IMR-90 (cell line): ENCODE measurements at regions not wholly inside any gene's neighbourhood (a gene's known extent, or its start where the extent isn't known, plus 50 kb on each side); places are given as distances from the start of the nearest gene placed in this dataset.

ENCODE experiments used
- ATAC-seq: fragments of 200-7000 bp; cut with Tn5 transposase; 2 replicates; pipeline ENCODE4 v1.9.1; 2020; ENCODE audit warnings: low read depth, mild to moderate bottlenecking, moderate library complexity
- BruUV-seq: library from RNA; stranded (reverse); fragments of 400-500 nt; replicated peaks from 2 replicates; lab custom pipeline; 2021; lab: Mats Ljungman, UMichigan
- CTCF ChIA-PET: fragments of 300-600 bp; formaldehyde crosslinking; extraction: SDS; loops from one replicate; lab custom pipeline; 2021; ENCODE audit warnings: antibody characterized with exemption; lab: Yijun Ruan, JAX
- POLR2A ChIA-PET: fragments of 300-600 bp; sonication (Branson Sonifier 250); formaldehyde crosslinking; loops from one replicate; lab custom pipeline; 2022; ENCODE audit warnings: antibody characterized with exemption; ENCODE audit not compliant: unreplicated experiment; lab: Charles Lee
- DNase-seq: peaks from one replicate; pipeline ENCODE4 v3.0.0; 2013
- H2AFZ ChIP-seq: replicated peaks from 2 replicates; pipeline ENCODE3; 2013; ENCODE audit warnings: low read length, mild to moderate bottlenecking; ENCODE audit not compliant: poor library complexity
- H2AK5ac ChIP-seq: 2 replicates; pipeline ENCODE4 v1.6.1; 2013; ENCODE audit warnings: low read depth, low read length, inconsistent platforms
- H2AK9ac ChIP-seq: replicated peaks from 2 replicates; pipeline ENCODE3; 2013; ENCODE audit warnings: mild to moderate bottlenecking, low read depth, low read length, moderate library complexity; ENCODE audit not compliant: poor library complexity
- H2BK120ac ChIP-seq: 2 replicates; pipeline ENCODE4 v1.6.1; 2013; ENCODE audit warnings: low read depth, low read length, inconsistent platforms
- H2BK15ac ChIP-seq: 3 replicates; pipeline ENCODE4 v1.6.1; 2013; ENCODE audit warnings: low read depth, low read length, inconsistent platforms
- H2BK20ac ChIP-seq: 2 replicates; pipeline ENCODE4 v1.6.1; 2013; ENCODE audit warnings: low read depth, mild to moderate bottlenecking, inconsistent platforms, low read length, moderate library complexity
- H2BK5ac ChIP-seq: 2 replicates; pipeline ENCODE4 v1.6.1; 2013; ENCODE audit warnings: mild to moderate bottlenecking, low read depth, low read length, inconsistent platforms; ENCODE audit not compliant: poor library complexity, severe bottlenecking
- H3K14ac ChIP-seq: replicated peaks from 2 replicates; pipeline ENCODE4 v1.6.1; 2013; ENCODE audit warnings: low read depth, low read length, inconsistent platforms
- H3K18ac ChIP-seq: 2 replicates; pipeline ENCODE4 v1.6.1; 2013; ENCODE audit warnings: low read depth, low read length, control low read depth
- H3K23ac ChIP-seq: 2 replicates; pipeline ENCODE4 v1.6.1; 2013; ENCODE audit warnings: low read depth, low read length, inconsistent platforms
- H3K27ac ChIP-seq: 2 replicates; pipeline ENCODE4 v1.5.1; 2013; ENCODE audit warnings: mild to moderate bottlenecking, control low read depth, low read length; ENCODE audit not compliant: insufficient read depth
- H3K27me3 ChIP-seq: 2 replicates; pipeline ENCODE4 v1.6.1; 2013; ENCODE audit warnings: low read length; ENCODE audit not compliant: control insufficient read depth, insufficient read depth
- H3K36me3 ChIP-seq: 2 replicates; pipeline ENCODE4 v1.6.1; 2013; ENCODE audit warnings: low read length, mixed read lengths; ENCODE audit not compliant: control insufficient read depth, insufficient read depth
- H3K4ac ChIP-seq: 2 replicates; pipeline ENCODE4 v1.6.1; 2013; ENCODE audit warnings: low read depth, low read length, inconsistent platforms
- H3K4me1 ChIP-seq: 2 replicates; pipeline ENCODE4 v1.6.1; 2013; ENCODE audit warnings: low read length, mixed read lengths; ENCODE audit not compliant: control insufficient read depth, insufficient read depth
- H3K4me2 ChIP-seq: 2 replicates; pipeline ENCODE4 v1.6.1; 2013; ENCODE audit warnings: low read depth, mild to moderate bottlenecking, control low read depth, low read length, moderate library complexity
- H3K4me3 ChIP-seq: 2 replicates; pipeline ENCODE4 v1.5.1; 2013; ENCODE audit warnings: low read depth, mild to moderate bottlenecking, control low read depth, low read length, moderate library complexity; ENCODE audit not compliant: insufficient read depth
- H3K56ac ChIP-seq: 2 replicates; pipeline ENCODE4 v1.6.1; 2013; ENCODE audit warnings: low read length, inconsistent platforms; ENCODE audit not compliant: insufficient read depth; ENCODE audit errors: extremely low read depth
- H3K79me1 ChIP-seq, 2 experiments: 2 replicates each; pipeline ENCODE4 v1.6.1; 2013; ENCODE audit warnings: low read length in 2 of 2, inconsistent platforms in 1 of 2, low read depth in 1 of 2
- H3K9ac ChIP-seq: 2 replicates; pipeline ENCODE4 v1.6.1; 2013; ENCODE audit warnings: low read depth, low read length, control low read depth
- H3K9me1 ChIP-seq: 2 replicates; pipeline ENCODE4 v1.6.1; 2013; ENCODE audit warnings: low read length, inconsistent platforms; ENCODE audit not compliant: insufficient read depth
- H3K9me3 ChIP-seq: 2 replicates; pipeline ENCODE4 v1.6.1; 2013; ENCODE audit warnings: low read length; ENCODE audit not compliant: control insufficient read depth, insufficient read depth
- H4K20me1 ChIP-seq: 2 replicates; pipeline ENCODE4 v1.6.1; 2013; ENCODE audit warnings: low read length, inconsistent platforms; ENCODE audit not compliant: insufficient read depth
- H4K5ac ChIP-seq: 2 replicates; pipeline ENCODE4 v1.6.1; 2013; ENCODE audit warnings: mild to moderate bottlenecking, low read depth, low read length, control low read depth
- H4K8ac ChIP-seq, 2 experiments: 2 replicates each; pipeline ENCODE4 v1.6.1; 2013; ENCODE audit warnings: low read depth in 2 of 2, low read length in 2 of 2, control low read depth in 1 of 2, inconsistent platforms in 1 of 2
- H4K91ac ChIP-seq: 2 replicates; pipeline ENCODE4 v1.6.1; 2013; ENCODE audit warnings: low read depth, low read length, inconsistent platforms; ENCODE audit not compliant: insufficient read depth
- BHLHE40 ChIP-seq: fragments of 150-350 bp; IDR thresholded peaks from 2 replicates; pipeline ENCODE4 v1.6.1; 2016; ENCODE audit warnings: mild to moderate bottlenecking, low read depth, low read length
- CEBPB ChIP-seq: IDR thresholded peaks from 2 replicates; pipeline ENCODE4 v1.6.1; 2012; ENCODE audit warnings: low read depth, low read length, improper control_type of control experiment
- CHD1 ChIP-seq: IDR thresholded peaks from 2 replicates; pipeline ENCODE4 v1.6.1; 2012; ENCODE audit warnings: low read depth, low read length, improper control_type of control experiment
- FOS ChIP-seq: fragments of 150-350 bp; IDR thresholded peaks from 2 replicates; pipeline ENCODE4 v1.6.1; 2016; ENCODE audit warnings: low read depth, low read length
- MAFK ChIP-seq: IDR thresholded peaks from 2 replicates; pipeline ENCODE4 v1.6.1; 2012; ENCODE audit warnings: low read depth, low read length, improper control_type of control experiment
- MAZ ChIP-seq: IDR thresholded peaks from 2 replicates; pipeline ENCODE4 v1.6.1; 2012; ENCODE audit warnings: low read depth, mild to moderate bottlenecking, low read length, improper control_type of control experiment, moderate library complexity, borderline replicate concordance
- MXI1 ChIP-seq: IDR thresholded peaks from 2 replicates; pipeline ENCODE4 v1.6.1; 2012; ENCODE audit warnings: low read depth, mild to moderate bottlenecking, low read length, moderate library complexity, borderline replicate concordance
- POLR2A ChIP-seq: IDR thresholded peaks from 2 replicates; pipeline ENCODE4 v1.6.1; 2012; ENCODE audit warnings: mild to moderate bottlenecking, low read depth, low read length
- RAD21 ChIP-seq: IDR thresholded peaks from 2 replicates; pipeline ENCODE4 v1.6.1; 2012; ENCODE audit warnings: low read length, improper control_type of control experiment
- RFX5 ChIP-seq: IDR thresholded peaks from 2 replicates; pipeline ENCODE4 v1.8.0; 2012; ENCODE audit warnings: low read depth, mild to moderate bottlenecking, low read length, moderate library complexity
- SMC3 ChIP-seq: fragments of 150-350 bp; IDR thresholded peaks from 2 replicates; pipeline ENCODE4 v1.6.1; 2016; ENCODE audit warnings: low read depth, mild to moderate bottlenecking, antibody characterized with exemption, low read length, moderate library complexity
- USF2 ChIP-seq: fragments of 150-350 bp; IDR thresholded peaks from 2 replicates; pipeline ENCODE4 v1.6.1; 2017; ENCODE audit warnings: mild to moderate bottlenecking, antibody characterized with exemption, low read length, low read depth
- WGBS, 2 experiments: methylation state at CpG; one replicate each; pipeline versions ENCODE4 v1.1.5 to v1.1.7; 2013; ENCODE audit warnings: missing lambda C conversion rate in 2 of 2; ENCODE audit not compliant: insufficient read length in 1 of 2; ENCODE audit errors: extremely low coverage in 2 of 2; 5-methylcytosine and 5-hydroxymethylcytosine counted together
- dilution Hi-C: fragments of 300-500 bp; cut with HindIII; formaldehyde crosslinking; loops from one replicate; pipeline ENCODE4 v1.14.3; 2018; ENCODE audit warnings: low sequenced_read_pairs; ENCODE audit not compliant: unreplicated experiment
- in situ Hi-C: fragments of 300-500 bp; cut with MboI; formaldehyde crosslinking; loops from 3 replicates; pipeline ENCODE4 v1.14.3; 2019; ENCODE audit warnings: low sequenced_read_pairs, inconsistent platforms, mixed read lengths
- intact Hi-C: fragments of 100-400 bp; cut with micrococcal nuclease; formaldehyde crosslinking; loops from 2 replicates; pipeline ENCODE4 v1.10.0; 2022
- TF ChIP-seq, protein P1 (sequence below): conservative IDR thresholded peaks from 2 replicates; pipeline ENCODE4 v1.5.1; 2012; ENCODE audit warnings: mild to moderate bottlenecking, low read depth, low read length, improper control_type of control experiment
- TF ChIP-seq, protein P2 (sequence below): fragments of 150-350 bp; IDR thresholded peaks from 2 replicates; pipeline ENCODE4 v1.6.1; 2016; ENCODE audit warnings: low read depth, mild to moderate bottlenecking, low read length, moderate library complexity, borderline replicate concordance

GRCh38 chr2:138853296-138853695 lies 73.1 kb upstream of the NXPH2 start:
- Histone ChIP-seq H2BK120ac (no peak overlapping the region), H3K9ac (no peak overlapping the region), H2AK9ac (no peak overlapping the region), H3K9me1 (no peaks in the 10 kb centered on the region), H3K4ac (no peak overlapping the region), H2AFZ (no peak overlapping the region), H3K27ac (no peak overlapping the region), H3K79me1 (no peaks in the 10 kb centered on the region), H4K5ac (no peak overlapping the region), H2BK20ac (no peak overlapping the region), H3K27me3 (no peaks in the 10 kb centered on the region), H4K20me1 (no peaks in the 10 kb centered on the region), H3K18ac (no peak overlapping the region), H3K56ac (no peak overlapping the region), H2BK5ac (no peak overlapping the region), H3K14ac (no peak overlapping the region), H2BK15ac (no peak overlapping the region), H4K91ac (no peak overlapping the region), H3K4me3 (no peak overlapping the region), H3K23ac (no peak overlapping the region), H3K4me2 (no peak overlapping the region), H2AK5ac (no peak overlapping the region), H4K8ac (no peak overlapping the region), H3K9me3 (peaks cover 1% of the 10 kb centered on the region; the same call in 1 of the 2 replicates), H3K36me3 (no peaks in the 10 kb centered on the region), H3K4me1 (no peaks in the 10 kb centered on the region)
- WGBS, 2 experiments = no CpG with 5 or more reads among the region's 1 CpG
- ChIA-PET POLR2A (no interaction called here), CTCF (no interaction called here)
- dilution Hi-C loops (no loop called here), in situ Hi-C loops (no loop called here), intact Hi-C loops (no loop called here)
- DNase-seq (no peak), ATAC-seq (no peak)
- no TSS peak for BruUV-seq
- no peak for TF ChIP-seq MXI1
- no peak for TF ChIP-seq CEBPB
- no peak for TF ChIP-seq USF2
- TF ChIP-seq CHD1 = no peak
- no peak for TF ChIP-seq SMC3
- no peak for TF ChIP-seq FOS
- TF ChIP-seq BHLHE40 = no peak
- TF ChIP-seq, protein P1, sequence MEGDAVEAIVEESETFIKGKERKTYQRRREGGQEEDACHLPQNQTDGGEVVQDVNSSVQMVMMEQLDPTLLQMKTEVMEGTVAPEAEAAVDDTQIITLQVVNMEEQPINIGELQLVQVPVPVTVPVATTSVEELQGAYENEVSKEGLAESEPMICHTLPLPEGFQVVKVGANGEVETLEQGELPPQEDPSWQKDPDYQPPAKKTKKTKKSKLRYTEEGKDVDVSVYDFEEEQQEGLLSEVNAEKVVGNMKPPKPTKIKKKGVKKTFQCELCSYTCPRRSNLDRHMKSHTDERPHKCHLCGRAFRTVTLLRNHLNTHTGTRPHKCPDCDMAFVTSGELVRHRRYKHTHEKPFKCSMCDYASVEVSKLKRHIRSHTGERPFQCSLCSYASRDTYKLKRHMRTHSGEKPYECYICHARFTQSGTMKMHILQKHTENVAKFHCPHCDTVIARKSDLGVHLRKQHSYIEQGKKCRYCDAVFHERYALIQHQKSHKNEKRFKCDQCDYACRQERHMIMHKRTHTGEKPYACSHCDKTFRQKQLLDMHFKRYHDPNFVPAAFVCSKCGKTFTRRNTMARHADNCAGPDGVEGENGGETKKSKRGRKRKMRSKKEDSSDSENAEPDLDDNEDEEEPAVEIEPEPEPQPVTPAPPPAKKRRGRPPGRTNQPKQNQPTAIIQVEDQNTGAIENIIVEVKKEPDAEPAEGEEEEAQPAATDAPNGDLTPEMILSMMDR = no peak
- TF ChIP-seq RFX5 = no peak
- no peak for TF ChIP-seq POLR2A
- TF ChIP-seq MAZ = no peak
- TF ChIP-seq, protein P2, sequence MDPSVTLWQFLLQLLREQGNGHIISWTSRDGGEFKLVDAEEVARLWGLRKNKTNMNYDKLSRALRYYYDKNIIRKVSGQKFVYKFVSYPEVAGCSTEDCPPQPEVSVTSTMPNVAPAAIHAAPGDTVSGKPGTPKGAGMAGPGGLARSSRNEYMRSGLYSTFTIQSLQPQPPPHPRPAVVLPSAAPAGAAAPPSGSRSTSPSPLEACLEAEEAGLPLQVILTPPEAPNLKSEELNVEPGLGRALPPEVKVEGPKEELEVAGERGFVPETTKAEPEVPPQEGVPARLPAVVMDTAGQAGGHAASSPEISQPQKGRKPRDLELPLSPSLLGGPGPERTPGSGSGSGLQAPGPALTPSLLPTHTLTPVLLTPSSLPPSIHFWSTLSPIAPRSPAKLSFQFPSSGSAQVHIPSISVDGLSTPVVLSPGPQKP = no peak
- no peak for TF ChIP-seq RAD21
- TF ChIP-seq MAFK = no peak
